Endothelial cell of umbilical vein (primary cell): ENCODE measurements at regions not wholly inside any gene's neighbourhood (a gene's known extent, or its start where the extent isn't known, plus 50 kb on each side); places are given as distances from the start of the nearest gene placed in this dataset.

Source experiments
- CTCF ChIP-seq, 2 donors: IDR thresholded peaks; 1 replicate in 1 of 2; 2 replicates in 1 of 2; pipeline ENCODE4 v1.5.1; 2011; ENCODE audit warnings: low read length in 2 of 2, mild to moderate bottlenecking in 2 of 2, moderate library complexity in 2 of 2, control low read depth in 1 of 2, inconsistent platforms in 1 of 2, low read depth in 1 of 2; ENCODE audit not compliant: insufficient read depth in 1 of 2; ENCODE audit errors: extremely low read depth in 1 of 2
- EZH2 ChIP-seq: IDR thresholded peaks from 2 replicates; pipeline ENCODE4 v1.6.1; 2012; ENCODE audit warnings: borderline replicate concordance, low read depth, mild to moderate bottlenecking, moderate library complexity, low read length, inconsistent platforms; ENCODE audit not compliant: severe bottlenecking
- FOS ChIP-seq: IDR thresholded peaks from 2 replicates; pipeline ENCODE4 v1.6.1; 2011; ENCODE audit warnings: mild to moderate bottlenecking, low read length, moderate library complexity, borderline replicate concordance; ENCODE audit not compliant: insufficient read depth
- GATA2 ChIP-seq: IDR thresholded peaks from 2 replicates; pipeline ENCODE4 v1.7.0; 2011; ENCODE audit warnings: low read depth, mild to moderate bottlenecking, moderate library complexity, mixed read lengths, low read length; ENCODE audit not compliant: insufficient read length, insufficient read depth
- MYC ChIP-seq: IDR thresholded peaks from one replicate; pipeline ENCODE4 v1.6.1; 2011; ENCODE audit warnings: mild to moderate bottlenecking, low read depth, low read length
- POLR2A ChIP-seq: IDR thresholded peaks from 2 replicates; pipeline ENCODE4 v1.6.1; 2012; ENCODE audit warnings: low read depth, mild to moderate bottlenecking, control low read depth, low read length
- POLR2AphosphoS5 ChIP-seq: IDR thresholded peaks from 2 replicates; pipeline ENCODE4 v1.6.1; 2012; ENCODE audit warnings: low read depth, mild to moderate bottlenecking, control low read depth, low read length, moderate library complexity; ENCODE audit not compliant: insufficient read depth

DNA sequence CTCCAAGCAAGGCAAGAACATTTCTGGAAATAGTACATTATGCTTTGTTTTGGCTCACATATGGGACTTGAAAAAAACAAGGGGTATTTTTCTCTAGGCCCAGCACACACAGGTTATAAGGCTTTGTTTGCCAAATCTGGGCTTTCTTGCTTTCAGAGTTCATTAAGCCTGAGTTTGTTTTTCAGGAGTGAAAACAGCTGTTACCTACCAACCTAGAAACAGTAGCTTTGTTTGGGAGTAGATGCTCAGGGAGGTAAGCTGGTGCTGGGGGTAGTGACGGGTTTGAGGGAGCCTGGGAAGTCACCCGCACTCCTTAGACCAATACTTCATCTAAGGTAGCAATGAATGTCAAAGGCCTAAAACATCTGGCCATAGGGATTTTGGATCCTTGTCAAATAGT lies 241.2 kb downstream of the KBTBD8 start:
- TF ChIP-seq CTCF (IDR thresholded peaks at IDR 0.05; ENCODE audit: extremely low read depth in 1 of 2, insufficient read depth in 1 of 2, low read depth in 1 of 2, low read length in 2 of 2) (no peak), GATA2 (no peak), POLR2AphosphoS5 (no peak), POLR2A (no peak), MYC (no peak), FOS (no peak), EZH2 (no peak)
